ENCODE measurements at regions not wholly inside any gene's neighbourhood (a gene's known extent, or its start where the extent isn't known, plus 50 kb on each side); places are given as distances from the start of the nearest gene placed in this dataset.

GRCh38 chr16:51907680-51908079 is 639.3 kb downstream of the TOX3 start:
- DNase-seq (ENCODE audit: low read depth in 2 of 2) = no peak

GRCh38 chr16:51900221-51900780 is 646.6 kb downstream of the TOX3 start:
- DNase-seq (ENCODE audit: low read depth in 2 of 2) = no peak

GRCh38 chr16:51898872-51899271 is 648.1 kb downstream of the TOX3 start:
- DNase-seq (ENCODE audit: low read depth in 2 of 2) = no peak

- DNase-seq (ENCODE audit: low read depth in 2 of 2) = no peak
Measured at GRCh38 chr16:51896013-51896412, 650.9 kb downstream of the TOX3 start.

GRCh38 chr16:51892293-51893007 is 654.5 kb downstream of the TOX3 start:
- DNase-seq (ENCODE audit: low read depth in 2 of 2) = no peak

- no peak for DNase-seq (ENCODE audit: low read depth in 2 of 2)
Measured at GRCh38 chr16:51888534-51888933, 658.4 kb downstream of the TOX3 start.

GRCh38 chr16:51888016-51888415 is 658.9 kb downstream of the TOX3 start:
- no peak for DNase-seq (ENCODE audit: low read depth in 2 of 2)

GRCh38 chr16:51886456-51886855 is 660.5 kb downstream of the TOX3 start:
- DNase-seq (ENCODE audit: low read depth in 2 of 2) = no peak

- no peak for DNase-seq (ENCODE audit: low read depth in 2 of 2)
Measured at GRCh38 chr16:51884773-51885172, 662.2 kb downstream of the TOX3 start.

GRCh38 chr16:51881731-51882130 is 665.2 kb downstream of the TOX3 start:
- DNase-seq (ENCODE audit: low read depth in 2 of 2) = no peak

GRCh38 chr16:51880776-51881175 is 666.2 kb downstream of the TOX3 start:
- no peak for DNase-seq (ENCODE audit: low read depth in 2 of 2)

- no peak for DNase-seq (ENCODE audit: low read depth in 2 of 2)
Measured at GRCh38 chr16:51877686-51878085, 669.3 kb downstream of the TOX3 start.

GRCh38 chr16:51876934-51877333 is 670.0 kb downstream of the TOX3 start:
- DNase-seq (ENCODE audit: low read depth in 2 of 2) = no peak

- no peak for DNase-seq (ENCODE audit: low read depth in 2 of 2)
Measured at GRCh38 chr16:51876601-51876875, 670.4 kb downstream of the TOX3 start.

- no peak for DNase-seq (ENCODE audit: low read depth in 2 of 2)
Measured at GRCh38 chr16:51875834-51876600, 670.9 kb downstream of the TOX3 start.

GRCh38 chr16:51872524-51872923 is 674.4 kb downstream of the TOX3 start:
- no peak for DNase-seq (ENCODE audit: low read depth in 2 of 2)

GRCh38 chr16:51870296-51870854 is 676.6 kb downstream of the TOX3 start:
- DNase-seq (ENCODE audit: low read depth in 2 of 2) = no peak

- DNase-seq (ENCODE audit: low read depth in 2 of 2) = no peak
Measured at GRCh38 chr16:51869176-51869575, 677.8 kb downstream of the TOX3 start.

GRCh38 chr16:51868631-51869030 is 678.3 kb downstream of the TOX3 start:
- no peak for DNase-seq (ENCODE audit: low read depth in 2 of 2)

- DNase-seq (ENCODE audit: low read depth in 2 of 2) = no peak
Measured at GRCh38 chr16:51867386-51868065, 679.4 kb downstream of the TOX3 start.

- DNase-seq (ENCODE audit: low read depth in 2 of 2) = no peak
Measured at GRCh38 chr16:51864575-51864974, 682.4 kb downstream of the TOX3 start.

GRCh38 chr16:51854401-51854951 is 692.5 kb downstream of the TOX3 start:
- no peak for DNase-seq (ENCODE audit: low read depth in 2 of 2)
